ENCODE measurements at regions not wholly inside any gene's neighbourhood (a gene's known extent, or its start where the extent isn't known, plus 50 kb on each side); places are given as distances from the start of the nearest gene placed in this dataset.

GRCh38 chr2:83786140-83786539 lies 672.9 kb downstream of the SUCLG1 start:
- DNase-seq (ENCODE audit: low read depth in 2 of 2) = no peak

- no peak for DNase-seq (ENCODE audit: low read depth in 2 of 2)
Observed at GRCh38 chr2:83784947-83785346, 674.1 kb downstream of the SUCLG1 start.

GRCh38 chr2:83784315-83784714 lies 674.8 kb downstream of the SUCLG1 start:
- DNase-seq (ENCODE audit: low read depth in 2 of 2) = no peak

- no peak for DNase-seq (ENCODE audit: low read depth in 2 of 2)
Observed at GRCh38 chr2:83782122-83782521, 677.0 kb downstream of the SUCLG1 start.

GRCh38 chr2:83764447-83765005 lies 694.6 kb downstream of the SUCLG1 start:
- no peak for DNase-seq (ENCODE audit: low read depth in 2 of 2)

GRCh38 chr2:83757329-83757728 lies 701.8 kb downstream of the SUCLG1 start:
- no peak for DNase-seq (ENCODE audit: low read depth in 2 of 2)

GRCh38 chr2:83756219-83756618 lies 702.9 kb downstream of the SUCLG1 start:
- no peak for DNase-seq (ENCODE audit: low read depth in 2 of 2)

GRCh38 chr2:83747141-83747540 lies 711.9 kb downstream of the SUCLG1 start:
- no peak for DNase-seq (ENCODE audit: low read depth in 2 of 2)

GRCh38 chr2:83744855-83745254 lies 714.2 kb downstream of the SUCLG1 start:
- no peak for DNase-seq (ENCODE audit: low read depth in 2 of 2)

- no peak for DNase-seq (ENCODE audit: low read depth in 2 of 2)
Observed at GRCh38 chr2:83742117-83742782, 716.8 kb downstream of the SUCLG1 start.

GRCh38 chr2:83730223-83730622 lies 728.9 kb downstream of the SUCLG1 start:
- no peak for DNase-seq (ENCODE audit: low read depth in 2 of 2)

GRCh38 chr2:83725735-83726134 lies 733.3 kb downstream of the SUCLG1 start:
- DNase-seq (ENCODE audit: low read depth in 2 of 2) = no peak

GRCh38 chr2:83705146-83705545 lies 753.9 kb downstream of the SUCLG1 start:
- DNase-seq (ENCODE audit: low read depth in 2 of 2) = no peak

GRCh38 chr2:83703598-83703997 lies 755.5 kb downstream of the SUCLG1 start:
- no peak for DNase-seq (ENCODE audit: low read depth in 2 of 2)

- no peak for DNase-seq (ENCODE audit: low read depth in 2 of 2)
Observed at GRCh38 chr2:83696838-83697237, 762.2 kb downstream of the SUCLG1 start.

- no peak for DNase-seq (ENCODE audit: low read depth in 2 of 2)
Observed at GRCh38 chr2:83695530-83695929, 763.5 kb downstream of the SUCLG1 start.

- DNase-seq (ENCODE audit: low read depth in 2 of 2) = no peak
Observed at GRCh38 chr2:83695037-83695436, 764.0 kb downstream of the SUCLG1 start.

GRCh38 chr2:83689402-83689801 lies 769.7 kb downstream of the SUCLG1 start:
- no peak for DNase-seq (ENCODE audit: low read depth in 2 of 2)

- DNase-seq (ENCODE audit: low read depth in 2 of 2) = no peak
Observed at GRCh38 chr2:83686863-83687262, 772.2 kb downstream of the SUCLG1 start.

GRCh38 chr2:83674050-83674449 lies 785.0 kb downstream of the SUCLG1 start:
- no peak for DNase-seq (ENCODE audit: low read depth in 2 of 2)

- DNase-seq (ENCODE audit: low read depth in 2 of 2) = no peak
Observed at GRCh38 chr2:83665894-83666293, 793.2 kb downstream of the SUCLG1 start.

GRCh38 chr2:83665154-83665553 lies 793.9 kb downstream of the SUCLG1 start:
- DNase-seq (ENCODE audit: low read depth in 2 of 2) = no peak

GRCh38 chr2:83661711-83662110 lies 797.4 kb downstream of the SUCLG1 start:
- no peak for DNase-seq (ENCODE audit: low read depth in 2 of 2)

- no peak for DNase-seq (ENCODE audit: low read depth in 2 of 2)
Observed at GRCh38 chr2:83654091-83654611, 804.9 kb downstream of the SUCLG1 start.

Measured in stimulated activated CD8-positive, alpha-beta memory T cell treated with anti-CD3 and anti-CD28 coated beads, Interleukin-7, amount 100 ng/mL, for 4 hours (primary cell).